Activated naive CD4-positive, alpha-beta T cell treated with anti-CD3 and anti-CD28 coated beads, Interleukin-2, amount 50 U/mL, for 72 hours (primary cell): ENCODE measurements at regions not wholly inside any gene's neighbourhood (a gene's known extent, or its start where the extent isn't known, plus 50 kb on each side); places are given as distances from the start of the nearest gene placed in this dataset.

Experiments used
- ATAC-seq, 2 donors: fragments of 150-1000 bp; cut with Tn5 transposase; 2 replicates each; pipeline ENCODE4 v1.10.0; 2021; ENCODE audit warnings: mild to moderate bottlenecking in 2 of 2, moderate library complexity in 2 of 2
- DNase-seq, 2 donors: peaks; one replicate each; pipeline ENCODE4 v3.0.0; 2021 to 2022; ENCODE audit warnings: low spot score in 2 of 2
- H3K27ac Mint-ChIP-seq, 2 donors: one replicate each; pipeline ENCODE4 v1.8.0; 2022; ENCODE audit warnings: mild to moderate bottlenecking in 2 of 2, mixed read lengths in 2 of 2
- H3K36me3 Mint-ChIP-seq, 2 donors: one replicate each; pipeline ENCODE4 v1.8.0; 2022; ENCODE audit warnings: mixed read lengths in 2 of 2
- H3K9me3 Mint-ChIP-seq, 2 donors: one replicate each; pipeline ENCODE4 v1.8.0; 2022; ENCODE audit warnings: mixed read lengths in 2 of 2

GRCh38 chr7:80082213-80082612 is 52.4 kb upstream of the GNAI1 start:
- H3K9me3 Mint-ChIP-seq: peaks cover 0 to 4% of the 10 kb centered on the region in 2 donors
- ATAC-seq: no peak
- DNase-seq: no peak

DNA sequence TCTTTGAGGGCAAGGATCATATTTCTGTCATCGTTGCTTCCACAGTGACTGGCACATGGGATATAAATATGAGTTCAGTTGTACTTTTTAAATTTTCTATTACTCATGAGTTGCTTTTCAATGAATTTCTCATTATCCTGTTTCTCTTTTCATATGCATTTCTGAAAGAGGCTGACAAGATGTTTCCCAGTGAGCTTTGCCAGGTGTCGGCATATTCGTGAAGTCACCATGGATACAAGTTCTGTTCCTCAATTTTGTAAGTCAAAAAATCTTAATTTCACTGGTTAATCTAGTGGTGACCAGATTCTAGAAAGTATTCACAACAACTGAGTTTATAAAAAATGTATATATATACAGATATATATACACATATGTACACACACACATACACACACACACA is 55.7 kb upstream of the GNAI1 start:
- Mint-ChIP-seq H3K36me3 (no peaks in the 10 kb centered on the region), H3K9me3 (peaks cover 0 to 4% of the 10 kb centered on the region in 2 donors), H3K27ac (no peak overlapping the region)
- ATAC-seq (peak; percentile 17 to 30), DNase-seq (no peak)

More at GRCh38 chr7:80082213-80082612, 52.4 kb upstream of the GNAI1 start:
- H3K27ac Mint-ChIP-seq: no peak overlapping the region
- H3K36me3 Mint-ChIP-seq: no peaks in the 10 kb centered on the region

GRCh38 chr7:80078159-80078731 is 56.4 kb upstream of the GNAI1 start:
- peak overlapping the region in 1 of 2 donors; percentile 83 for H3K27ac Mint-ChIP-seq
- no peaks in the 10 kb centered on the region for H3K36me3 Mint-ChIP-seq
- peaks cover 0 to 4% of the 10 kb centered on the region in 2 donors for H3K9me3 Mint-ChIP-seq
- no peak for DNase-seq
- ATAC-seq: peak; percentile 88 to 94

DNA sequence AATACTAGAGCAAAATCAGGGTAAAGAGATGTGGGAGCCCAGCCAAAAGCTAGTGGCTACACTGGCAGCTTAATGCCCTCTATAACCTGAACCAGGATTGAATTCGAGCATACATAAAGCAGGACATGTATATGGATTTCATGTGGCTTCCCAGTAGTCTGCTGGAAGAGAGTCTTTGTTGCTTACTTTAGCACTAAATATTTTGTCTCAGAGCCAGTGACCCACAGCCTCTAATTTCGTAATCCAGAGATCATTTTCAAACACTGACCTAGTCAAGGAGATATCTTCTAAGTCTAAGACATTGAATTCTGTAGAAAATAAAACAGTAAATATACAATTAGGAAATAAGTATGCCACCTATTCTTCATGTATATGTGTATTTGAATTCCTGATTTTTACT is 64.2 kb upstream of the GNAI1 start:
- no peak for DNase-seq
- ATAC-seq: no peak

DNA sequence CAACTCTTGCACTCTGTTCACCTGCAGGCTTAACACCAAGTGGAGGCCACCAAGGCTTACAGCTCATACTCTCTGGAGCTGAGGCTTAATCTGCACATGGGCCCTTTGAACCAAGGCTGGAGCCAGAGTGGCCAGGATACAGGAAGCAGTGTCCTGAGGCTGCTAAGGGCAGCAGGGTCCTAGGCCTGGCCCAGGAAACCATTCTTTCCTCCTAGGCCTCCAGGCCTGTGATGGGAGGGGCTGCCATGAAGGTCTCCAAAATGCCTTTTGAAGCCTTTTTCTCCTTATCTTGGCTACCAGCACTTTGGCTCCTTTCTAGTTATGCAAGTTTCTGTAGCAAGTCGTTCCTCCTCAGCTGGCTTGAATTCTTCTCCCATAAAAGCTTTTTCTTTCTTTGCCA is 68.0 kb upstream of the GNAI1 start:
- no peak for ATAC-seq
- H3K36me3 Mint-ChIP-seq: peaks cover 7 to 17% of the 10 kb centered on the region in 2 donors
- H3K9me3 Mint-ChIP-seq: peaks cover 15 to 16% of the 10 kb centered on the region in 2 donors
- no peak for DNase-seq
- no peak overlapping the region for H3K27ac Mint-ChIP-seq

More for the DNA sequence above, 64.2 kb upstream of the GNAI1 start:
- Mint-ChIP-seq H3K27ac (no peak overlapping the region), H3K36me3 (peaks cover 7 to 14% of the 10 kb centered on the region in 2 donors), H3K9me3 (peaks cover 14 to 15% of the 10 kb centered on the region in 2 donors)

- no peak overlapping the region for H3K27ac Mint-ChIP-seq
- DNase-seq: no peak
- H3K36me3 Mint-ChIP-seq: peaks cover 7 to 17% of the 10 kb centered on the region in 2 donors
- peaks cover 15 to 16% of the 10 kb centered on the region in 2 donors for H3K9me3 Mint-ChIP-seq
- ATAC-seq: no peak
Measured at GRCh38 chr7:80063834-80064233, 70.8 kb upstream of the GNAI1 start.

DNA sequence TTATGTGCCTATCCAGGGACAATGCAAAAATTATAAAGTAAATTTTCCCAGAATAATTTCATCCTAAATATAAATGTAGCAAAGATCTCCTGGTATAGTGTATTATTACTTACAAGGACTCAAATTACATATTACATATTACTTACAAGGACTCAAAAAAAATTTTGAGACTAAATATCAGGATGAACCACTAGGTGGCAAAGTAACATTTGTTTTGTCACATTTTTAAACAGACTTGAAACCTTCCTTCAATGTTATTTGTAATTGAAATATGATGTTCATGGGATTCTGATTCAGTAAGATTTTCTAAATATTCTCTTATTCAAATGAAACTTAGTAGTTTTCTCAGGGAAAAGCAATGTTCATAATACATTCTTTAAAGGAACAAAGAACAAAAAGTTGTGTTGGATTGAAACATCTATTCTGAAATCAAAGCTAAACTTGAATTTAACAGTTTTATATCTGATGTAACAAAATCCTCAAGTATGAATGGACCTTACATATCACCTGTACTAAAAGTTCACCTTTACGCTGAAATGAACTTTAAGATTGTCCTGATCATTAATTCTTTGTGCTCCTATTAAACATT is 74.3 kb upstream of the GNAI1 start:
- Mint-ChIP-seq H3K36me3 (peaks cover 0 to 2% of the 10 kb centered on the region in 2 donors), H3K27ac (no peak overlapping the region), H3K9me3 (peaks cover under 1 to 1% of the 10 kb centered on the region in 2 donors)
- ATAC-seq: no peak
- no peak for DNase-seq

GRCh38 chr7:80057488-80057887 is 77.1 kb upstream of the GNAI1 start:
- DNase-seq: no peak
- Mint-ChIP-seq H3K36me3 (no peaks in the 10 kb centered on the region), H3K27ac (no peak overlapping the region), H3K9me3 (no peaks in the 10 kb centered on the region)
- ATAC-seq: peak in 1 of 2 donors; percentile 91

GRCh38 chr7:80054356-80054755 is 80.3 kb upstream of the GNAI1 start:
- ATAC-seq: no peak
- no peak for DNase-seq
- Mint-ChIP-seq H3K36me3 (no peaks in the 10 kb centered on the region), H3K27ac (no peak overlapping the region), H3K9me3 (no peaks in the 10 kb centered on the region)

DNA sequence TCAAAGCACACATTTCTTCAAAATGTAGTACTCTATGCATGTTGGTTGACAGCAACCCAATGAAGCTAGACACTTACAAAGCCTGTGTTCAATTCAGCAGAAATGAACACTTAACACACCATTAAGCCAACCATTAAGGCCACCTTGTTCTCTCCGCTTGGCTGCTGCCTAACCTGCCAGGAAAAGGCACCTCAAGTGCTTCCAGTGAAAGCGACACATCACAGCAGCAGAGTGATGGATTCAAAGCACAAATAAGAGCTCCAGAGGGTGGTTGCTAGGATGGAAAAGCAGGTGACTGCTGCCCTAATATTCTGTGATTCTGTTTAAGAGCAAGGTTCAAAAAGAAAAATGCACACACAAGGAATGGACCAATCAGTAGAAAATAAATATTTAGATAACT is 81.5 kb upstream of the GNAI1 start:
- ATAC-seq (no peak), DNase-seq (no peak)
- Mint-ChIP-seq H3K9me3 (no peaks in the 10 kb centered on the region), H3K36me3 (no peaks in the 10 kb centered on the region), H3K27ac (no peak overlapping the region)

DNA sequence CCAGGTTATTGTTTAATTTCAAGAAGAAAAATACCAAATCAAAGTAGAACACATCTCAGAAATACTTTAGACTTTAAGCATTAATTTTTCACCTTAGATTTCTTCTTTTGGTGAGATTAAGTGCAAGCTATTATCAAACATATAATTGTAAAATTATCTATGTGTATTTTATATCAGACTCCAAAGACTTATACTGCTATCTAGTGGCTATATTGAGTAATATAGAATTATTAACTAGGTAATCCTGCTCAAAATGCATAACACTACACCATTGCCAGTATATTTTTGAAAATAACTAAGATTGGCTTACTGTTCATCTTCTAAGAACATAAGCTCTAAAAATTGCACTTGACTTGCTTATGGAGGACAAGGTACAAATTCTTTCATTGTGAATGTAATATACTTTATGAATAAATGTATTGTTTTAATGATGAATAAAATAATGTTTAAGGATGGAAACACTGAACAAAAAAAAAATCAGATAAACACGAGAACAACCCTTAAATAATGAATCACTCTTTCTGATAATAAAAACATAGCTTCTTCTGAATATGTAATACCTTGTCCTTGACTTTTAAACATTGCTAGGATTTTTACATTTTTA is 86.7 kb upstream of the GNAI1 start:
- Mint-ChIP-seq H3K27ac (no peak overlapping the region), H3K9me3 (peaks cover 13 to 14% of the 10 kb centered on the region in 2 donors), H3K36me3 (peaks cover 0 to 7% of the 10 kb centered on the region in 2 donors)
- no peak for ATAC-seq
- no peak for DNase-seq

DNA sequence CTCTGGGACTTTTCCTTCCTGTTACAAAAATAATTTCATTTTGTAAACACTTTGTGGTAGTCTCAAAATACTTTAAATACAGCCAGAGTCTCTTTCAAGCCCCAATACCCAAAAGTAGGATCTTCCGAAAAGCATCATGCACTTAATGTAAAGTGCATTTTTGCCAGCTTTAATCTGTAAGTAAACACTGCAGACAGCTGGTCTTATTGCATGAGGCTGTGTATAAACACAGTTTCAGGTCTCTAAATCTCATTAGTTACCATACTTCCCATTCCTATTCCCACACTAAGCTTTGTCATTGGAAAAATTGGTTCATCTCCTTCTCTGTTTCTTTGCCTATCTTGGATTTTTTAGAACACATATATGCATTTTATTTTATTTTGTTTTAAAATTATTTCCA is 87.6 kb upstream of the GNAI1 start:
- peaks cover 13 to 14% of the 10 kb centered on the region in 2 donors for H3K9me3 Mint-ChIP-seq
- no peak overlapping the region for H3K27ac Mint-ChIP-seq
- no peak for ATAC-seq
- DNase-seq: no peak
- H3K36me3 Mint-ChIP-seq: peaks cover 0 to 7% of the 10 kb centered on the region in 2 donors

GRCh38 chr7:80044796-80045195 is 89.8 kb upstream of the GNAI1 start:
- Mint-ChIP-seq H3K36me3 (peaks cover 0 to 7% of the 10 kb centered on the region in 2 donors), H3K9me3 (peaks cover 13 to 18% of the 10 kb centered on the region in 2 donors), H3K27ac (no peak overlapping the region)
- no peak for DNase-seq
- no peak for ATAC-seq

- Mint-ChIP-seq H3K9me3 (peaks cover 13 to 18% of the 10 kb centered on the region in 2 donors), H3K27ac (no peak overlapping the region), H3K36me3 (peaks cover 0 to 7% of the 10 kb centered on the region in 2 donors)
- no peak for ATAC-seq
- no peak for DNase-seq
Measured at GRCh38 chr7:80040752-80041151, 93.9 kb upstream of the GNAI1 start.

GRCh38 chr7:80040335-80040734 is 94.3 kb upstream of the GNAI1 start:
- H3K9me3 Mint-ChIP-seq: peaks cover 10 to 15% of the 10 kb centered on the region in 2 donors
- no peak for DNase-seq
- no peak for ATAC-seq
- no peak overlapping the region for H3K27ac Mint-ChIP-seq
- peaks cover 0 to 6% of the 10 kb centered on the region in 2 donors for H3K36me3 Mint-ChIP-seq

- no peak overlapping the region for H3K27ac Mint-ChIP-seq
- H3K9me3 Mint-ChIP-seq: peaks cover 5 to 11% of the 10 kb centered on the region in 2 donors
- H3K36me3 Mint-ChIP-seq: no peaks in the 10 kb centered on the region
- no peak for DNase-seq
- ATAC-seq: no peak
Measured at GRCh38 chr7:80039251-80039884, 95.3 kb upstream of the GNAI1 start.

- Mint-ChIP-seq H3K9me3 (peaks cover 0 to 4% of the 10 kb centered on the region in 2 donors), H3K36me3 (no peaks in the 10 kb centered on the region), H3K27ac (no peak overlapping the region)
- no peak for ATAC-seq
- no peak for DNase-seq
Measured at GRCh38 chr7:80037689-80038088, 96.9 kb upstream of the GNAI1 start.
